PC-3 (cell line): ENCODE measurements at regions not wholly inside any gene's neighbourhood (a gene's known extent, or its start where the extent isn't known, plus 50 kb on each side); places are given as distances from the start of the nearest gene placed in this dataset.

ENCODE experiments used
- ATAC-seq: fragments of 200-7000 bp; cut with Tn5 transposase; 2 replicates; pipeline ENCODE4 v1.9.1; 2020; ENCODE audit warnings: mild to moderate bottlenecking, moderate library complexity
- BruUV-seq: library from RNA; stranded (reverse); fragments of 400-500 nt; replicated peaks from 2 replicates; lab custom pipeline; 2021; lab: Mats Ljungman, UMichigan
- CTCF ChIA-PET: fragments of 300-600 bp; sonication (Branson Sonifier 250); formaldehyde crosslinking; loops from one replicate; lab custom pipeline; 2022; ENCODE audit warnings: antibody characterized with exemption; lab: Charles Lee
- POLR2A ChIA-PET: fragments of 300-600 bp; sonication (Branson Sonifier 250); formaldehyde crosslinking; loops from one replicate; lab custom pipeline; 2022; ENCODE audit warnings: antibody characterized with exemption; ENCODE audit not compliant: unreplicated experiment; lab: Charles Lee
- DNase-seq: peaks from one replicate; pipeline ENCODE4 v3.0.0-alpha.2; 2015
- H2AFZ ChIP-seq: fragments of 300-600 bp; sonication (generic); 2 replicates; pipeline ENCODE4 v1.6.0; 2016; ENCODE audit warnings: antibody characterized with exemption, low read length
- H3F3A ChIP-seq: fragments of 300-600 bp; sonication (generic); one replicate; pipeline ENCODE4 v1.6.0; 2017; ENCODE audit warnings: antibody characterized with exemption, low read length, control low read depth, mild to moderate bottlenecking; ENCODE audit not compliant: unreplicated experiment
- H3K27ac ChIP-seq: fragments of 300-600 bp; sonication (generic); 2 replicates; pipeline ENCODE4 v1.5.1; 2016; ENCODE audit warnings: mild to moderate bottlenecking, low read length
- H3K27me3 ChIP-seq: fragments of 300-600 bp; sonication (generic); 2 replicates; pipeline ENCODE4 v1.6.1; 2016; ENCODE audit warnings: low read length, mixed read lengths
- H3K36me3 ChIP-seq: fragments of 300-600 bp; sonication (generic); 2 replicates; pipeline ENCODE4 v1.6.1; 2016; ENCODE audit warnings: low read depth, mixed run types, low read length, mixed read lengths
- H3K4me1 ChIP-seq: fragments of 300-600 bp; sonication (generic); 2 replicates; pipeline ENCODE4 v1.5.1; 2016; ENCODE audit warnings: low read length; ENCODE audit not compliant: insufficient read depth
- H3K4me2 ChIP-seq: fragments of 300-600 bp; sonication (generic); 2 replicates; pipeline ENCODE4 v1.6.0; 2016; ENCODE audit warnings: low read length
- H3K4me3 ChIP-seq: fragments of 300-600 bp; sonication (generic); 2 replicates; pipeline ENCODE4 v1.5.1; 2016; ENCODE audit warnings: mild to moderate bottlenecking, low read length, mixed read lengths
- H3K79me2 ChIP-seq: fragments of 300-600 bp; sonication (generic); 2 replicates; pipeline ENCODE4 v1.6.1; 2017; ENCODE audit warnings: low read length, mixed read lengths
- H3K9ac ChIP-seq: fragments of 300-600 bp; sonication (generic); 2 replicates; pipeline ENCODE4 v1.6.0; 2016; ENCODE audit warnings: mild to moderate bottlenecking, low read length
- H3K9me2 ChIP-seq: fragments of 300-600 bp; sonication (generic); replicated peaks from 2 replicates; pipeline ENCODE4 v1.6.1; 2016; ENCODE audit warnings: mixed run types, low read length, mixed read lengths
- H3K9me3 ChIP-seq: fragments of 300-600 bp; sonication (generic); 2 replicates; pipeline ENCODE4 v1.6.1; 2016; ENCODE audit warnings: low read length, mixed read lengths
- H4K20me1 ChIP-seq: fragments of 300-600 bp; sonication (generic); 2 replicates; pipeline ENCODE4 v1.6.1; 2016; ENCODE audit warnings: low read length, mixed read lengths
- CTCF ChIP-seq: fragments of 300-600 bp; sonication (generic); conservative IDR thresholded peaks from 2 replicates; pipeline ENCODE4 v1.5.1; 2017; ENCODE audit warnings: antibody characterized with exemption, low read depth, mild to moderate bottlenecking, low read length
- EZH2 ChIP-seq: fragments of 300-600 bp; sonication (generic); IDR thresholded peaks from one replicate; pipeline ENCODE4 v1.6.1; 2017; ENCODE audit warnings: antibody characterized with exemption, mild to moderate bottlenecking, low read length; ENCODE audit not compliant: unreplicated experiment
- EZH2phosphoT487 ChIP-seq: fragments of 300-600 bp; sonication (generic); IDR thresholded peaks from 2 replicates; pipeline ENCODE4 v1.6.1; 2018; ENCODE audit warnings: mild to moderate bottlenecking, antibody characterized with exemption, low read length, borderline replicate concordance
- intact Hi-C: fragments of 100-400 bp; cut with micrococcal nuclease; formaldehyde crosslinking; loops from 2 replicates; pipeline ENCODE4 v1.9.0; 2023

DNA sequence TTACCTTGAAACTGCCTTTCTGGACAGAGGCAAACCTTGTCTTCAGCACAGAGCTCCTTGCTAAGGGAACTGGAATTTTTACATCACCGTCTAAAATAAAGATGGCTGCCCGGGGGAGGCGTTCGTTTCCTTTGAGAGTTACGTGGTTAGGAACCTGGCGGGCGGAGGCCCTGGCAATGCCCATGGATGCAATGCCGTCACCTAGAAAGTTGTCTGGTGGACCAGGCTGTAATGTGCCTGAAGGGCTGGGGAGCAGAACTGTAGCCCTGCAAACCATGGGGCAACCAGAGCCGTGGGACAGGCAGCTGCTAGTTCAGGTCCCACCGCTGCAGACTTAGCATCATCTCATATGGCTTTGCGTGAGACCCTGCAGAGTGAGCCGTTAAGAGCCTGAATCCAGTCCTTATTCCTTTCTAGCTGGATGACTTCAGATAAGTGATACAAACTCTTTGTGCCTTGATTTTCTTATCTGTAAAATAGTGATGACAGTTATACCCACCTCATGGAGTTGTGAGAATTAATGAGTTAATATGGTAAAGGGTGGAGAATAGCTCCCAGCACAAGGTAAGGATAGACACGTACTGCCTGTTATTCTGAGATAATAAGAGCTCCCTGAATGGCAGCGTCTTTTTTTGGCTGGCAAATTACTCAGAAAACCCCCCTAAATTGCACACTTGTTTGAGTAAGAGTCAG lies 219.7 kb downstream of the EMX2 start:
- Histone ChIP-seq H3K4me2 (no peak overlapping the region), H3K36me3 (no peaks in the 10 kb centered on the region), H3K27me3 (peaks cover 53% of the 10 kb centered on the region), H3K4me3 (no peak overlapping the region), H3K9ac (no peak overlapping the region), H3F3A (no peaks in the 10 kb centered on the region), H3K79me2 (no peaks in the 10 kb centered on the region), H3K9me2 (no peaks in the 10 kb centered on the region), H3K9me3 (no peaks in the 10 kb centered on the region), H2AFZ (no peak overlapping the region), H3K27ac (no peak overlapping the region), H4K20me1 (no peaks in the 10 kb centered on the region), H3K4me1 (no peaks in the 10 kb centered on the region)
- TF ChIP-seq CTCF (no peak), EZH2 (no peak), EZH2phosphoT487 (no peak)
- DNase-seq, result no peak
- no TSS peak for BruUV-seq
- CTCF ChIA-PET, result no interaction called here
- intact Hi-C loops, result no loop called here
- POLR2A ChIA-PET, result no interaction called here
- ATAC-seq, result no peak

- H3F3A ChIP-seq, result no peaks in the 10 kb centered on the region
- peaks cover 53% of the 10 kb centered on the region for H3K27me3 ChIP-seq
- H3K4me3 ChIP-seq, result no peak overlapping the region
- intact Hi-C loops, result no loop called here
- no peaks in the 10 kb centered on the region for H3K79me2 ChIP-seq
- no peak overlapping the region for H3K27ac ChIP-seq
- ATAC-seq (no peak), DNase-seq (no peak)
- ChIA-PET CTCF (no interaction called here), POLR2A (no interaction called here)
- TF ChIP-seq EZH2, result no peak
- TF ChIP-seq EZH2phosphoT487, result no peak
- TF ChIP-seq CTCF, result no peak
- no peak overlapping the region for H3K4me2 ChIP-seq
- H2AFZ ChIP-seq, result no peak overlapping the region
- no peaks in the 10 kb centered on the region for H3K9me2 ChIP-seq
- H3K9ac ChIP-seq, result no peak overlapping the region
- no peaks in the 10 kb centered on the region for H3K4me1 ChIP-seq
- no peaks in the 10 kb centered on the region for H3K36me3 ChIP-seq
- H3K9me3 ChIP-seq, result no peaks in the 10 kb centered on the region
- H4K20me1 ChIP-seq, result no peaks in the 10 kb centered on the region
- no TSS peak for BruUV-seq
These were observed 220.2 kb downstream of the EMX2 start for GRCh38 chr10:117762819-117763172.

DNA sequence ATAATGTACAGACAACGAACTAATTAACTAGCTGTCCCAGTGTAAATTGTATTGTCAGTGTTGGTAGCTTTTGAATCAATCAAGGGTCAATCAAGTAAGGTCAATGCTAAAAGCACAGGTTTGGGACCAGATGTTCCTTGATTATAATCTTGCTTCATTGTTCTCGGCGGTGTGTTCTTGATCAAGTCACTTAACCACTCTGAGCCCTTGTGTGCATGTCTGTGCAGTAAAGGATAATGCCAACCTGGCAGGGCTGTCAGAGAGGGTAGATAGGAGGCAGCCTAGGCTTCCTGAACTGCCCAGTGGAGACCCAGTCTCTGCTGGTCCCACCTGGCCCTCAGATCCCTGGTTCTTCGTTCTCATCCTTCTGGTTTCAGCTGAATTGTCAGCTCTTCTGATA lies 221.0 kb downstream of the EMX2 start:
- no peak overlapping the region for H3K27ac ChIP-seq
- H3K4me1 ChIP-seq, result no peaks in the 10 kb centered on the region
- CTCF ChIA-PET, result no interaction called here
- H3K36me3 ChIP-seq, result no peaks in the 10 kb centered on the region
- no peaks in the 10 kb centered on the region for H3F3A ChIP-seq
- H3K9ac ChIP-seq, result no peak overlapping the region
- no peaks in the 10 kb centered on the region for H3K79me2 ChIP-seq
- DNase-seq (no peak), ATAC-seq (no peak)
- POLR2A ChIA-PET, result no interaction called here
- TF ChIP-seq CTCF (no peak), EZH2phosphoT487 (no peak), EZH2 (no peak)
- no peaks in the 10 kb centered on the region for H3K9me3 ChIP-seq
- H3K9me2 ChIP-seq, result no peaks in the 10 kb centered on the region
- H3K4me3 ChIP-seq, result no peak overlapping the region
- no peak overlapping the region for H3K4me2 ChIP-seq
- no peaks in the 10 kb centered on the region for H4K20me1 ChIP-seq
- peaks cover 53% of the 10 kb centered on the region for H3K27me3 ChIP-seq
- no peak overlapping the region for H2AFZ ChIP-seq
- intact Hi-C loops, result no loop called here
- no TSS peak for BruUV-seq
